ENCODE measurements at regions not wholly inside any gene's neighbourhood (a gene's known extent, or its start where the extent isn't known, plus 50 kb on each side); places are given as distances from the start of the nearest gene placed in this dataset.

GRCh38 chr5:145502906-145503305, 332.2 kb downstream of the PRELID2 start:
- TF ChIP-seq POLR2A (IDR thresholded peaks at IDR 0.05; ENCODE audit: low read length), result no peak
- no peak for TF ChIP-seq GATA1 (IDR thresholded peaks at IDR 0.05; ENCODE audit: low read depth, low read length)
